ENCODE measurements at regions not wholly inside any gene's neighbourhood (a gene's known extent, or its start where the extent isn't known, plus 50 kb on each side); places are given as distances from the start of the nearest gene placed in this dataset.

GRCh38 chr10:76684968-76685367 lies 952.6 kb downstream of the KCNMA1 start:
- peaks cover 51% of the 10 kb centered on the region for H3K27me3 Mint-ChIP-seq (ENCODE audit: low read depth)
- no peak overlapping the region for H3K4me3 Mint-ChIP-seq
- no peak for DNase-seq (ENCODE audit: low spot score in 2 of 2, unreplicated experiment in 2 of 2)
- H3K27ac Mint-ChIP-seq, result no peak overlapping the region
- no peaks in the 10 kb centered on the region for H3K4me1 Mint-ChIP-seq
- peaks cover 11% of the 10 kb centered on the region for H3K9me3 Mint-ChIP-seq
- no peaks in the 10 kb centered on the region for H3K36me3 Mint-ChIP-seq
- no peak for TF ChIP-seq CTCF (IDR thresholded peaks at IDR 0.05; ENCODE audit: unreplicated experiment)

- no peaks in the 10 kb centered on the region for H3K36me3 Mint-ChIP-seq
- H3K27me3 Mint-ChIP-seq (ENCODE audit: low read depth), result peaks cover 71% of the 10 kb centered on the region
- H3K4me1 Mint-ChIP-seq, result no peaks in the 10 kb centered on the region
- no peak overlapping the region for H3K4me3 Mint-ChIP-seq
- DNase-seq (ENCODE audit: low spot score in 2 of 2, unreplicated experiment in 2 of 2), result no peak
- H3K9me3 Mint-ChIP-seq, result no peaks in the 10 kb centered on the region
- no peak overlapping the region for H3K27ac Mint-ChIP-seq
- TF ChIP-seq CTCF (IDR thresholded peaks at IDR 0.05; ENCODE audit: unreplicated experiment), result no peak
Measured at GRCh38 chr10:76681153-76681552, 956.5 kb downstream of the KCNMA1 start.

DNA sequence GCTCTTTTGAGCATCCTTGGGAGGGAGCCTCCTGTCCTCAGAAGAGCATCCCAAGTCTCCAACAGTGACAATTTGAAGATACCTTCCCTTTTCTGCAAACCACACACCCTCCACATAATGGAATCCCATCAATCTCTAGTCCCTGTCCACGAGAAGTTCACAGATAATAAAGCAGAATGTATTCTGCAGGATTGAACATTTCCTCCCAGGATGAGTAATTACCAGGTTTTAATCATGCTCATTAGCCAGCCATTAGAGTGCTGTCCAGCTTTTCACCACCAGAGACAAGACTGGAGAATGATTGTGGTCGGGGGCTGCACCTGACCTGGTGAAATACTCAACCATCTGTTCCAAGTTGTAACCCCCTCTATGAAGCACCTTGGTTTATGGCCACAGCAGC lies 958.6 kb downstream of the KCNMA1 start:
- Mint-ChIP-seq H3K36me3 (no peaks in the 10 kb centered on the region), H3K27ac (no peak overlapping the region), H3K9me3 (no peaks in the 10 kb centered on the region), H3K4me3 (no peak overlapping the region), H3K4me1 (no peaks in the 10 kb centered on the region), H3K27me3 (ENCODE audit: low read depth) (peaks cover 71% of the 10 kb centered on the region)
- DNase-seq (ENCODE audit: low spot score in 2 of 2, unreplicated experiment in 2 of 2), result no peak
- no peak for TF ChIP-seq CTCF (IDR thresholded peaks at IDR 0.05; ENCODE audit: unreplicated experiment)

DNA sequence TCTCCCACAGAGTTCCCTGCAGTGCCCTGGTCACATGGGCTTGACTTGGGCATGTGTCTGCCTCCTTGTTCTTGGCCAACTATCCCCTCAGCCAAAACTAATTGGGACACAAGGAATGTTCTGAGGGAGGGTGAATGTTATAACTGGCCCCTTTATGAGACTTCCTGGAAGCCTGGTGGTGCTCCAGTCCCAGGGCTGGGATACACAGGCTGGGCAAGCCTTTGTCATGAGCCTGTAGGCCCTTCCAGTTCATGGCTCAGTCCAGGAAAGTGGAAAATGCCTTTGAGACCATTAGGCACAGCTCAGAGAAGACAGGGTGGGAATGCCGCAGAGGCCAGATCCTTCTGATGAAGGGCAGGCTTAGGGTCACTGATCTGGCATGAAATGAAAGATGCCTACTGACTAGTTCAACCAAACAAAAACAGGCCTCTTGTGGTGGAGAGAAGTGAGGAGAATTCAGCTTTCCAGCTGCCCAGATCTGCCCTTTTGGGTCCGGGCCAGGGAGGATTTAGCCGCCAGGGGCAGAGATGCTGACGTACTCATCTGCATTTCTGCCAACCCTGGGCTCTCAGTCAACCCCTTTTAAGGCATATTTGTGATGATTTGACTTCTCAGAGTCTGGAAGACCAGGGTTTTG lies 961.5 kb downstream of the KCNMA1 start:
- Mint-ChIP-seq H3K27me3 (ENCODE audit: low read depth) (peaks cover 78% of the 10 kb centered on the region), H3K4me1 (no peaks in the 10 kb centered on the region), H3K4me3 (no peak overlapping the region), H3K9me3 (no peaks in the 10 kb centered on the region), H3K27ac (no peak overlapping the region), H3K36me3 (no peaks in the 10 kb centered on the region)
- TF ChIP-seq CTCF (IDR thresholded peaks at IDR 0.05; ENCODE audit: unreplicated experiment), result no peak
- DNase-seq (ENCODE audit: low spot score in 2 of 2, unreplicated experiment in 2 of 2), result no peak

DNA sequence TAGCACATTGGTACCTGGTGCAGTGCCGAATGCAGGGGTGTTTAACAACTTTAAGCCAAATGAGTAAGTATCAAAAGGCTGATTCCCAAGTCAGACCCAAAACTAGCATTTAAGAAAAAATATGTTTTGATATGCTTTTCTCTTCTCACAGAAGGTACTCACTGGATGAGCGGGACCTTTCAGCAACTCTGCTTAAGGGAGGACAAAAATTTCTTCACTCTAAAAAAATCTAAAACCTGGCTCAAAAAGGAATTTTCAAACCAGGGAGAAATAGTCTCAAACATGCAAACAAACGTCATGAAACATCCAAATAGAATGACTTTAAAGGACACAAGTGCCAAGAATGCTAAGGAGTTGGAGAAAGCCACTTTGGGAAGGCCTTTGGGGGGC lies 962.1 kb downstream of the KCNMA1 start:
- TF ChIP-seq CTCF (IDR thresholded peaks at IDR 0.05; ENCODE audit: unreplicated experiment), result no peak
- peaks cover 72% of the 10 kb centered on the region for H3K27me3 Mint-ChIP-seq (ENCODE audit: low read depth)
- peaks cover under 1% of the 10 kb centered on the region for H3K4me1 Mint-ChIP-seq
- H3K4me3 Mint-ChIP-seq, result no peak overlapping the region
- no peak overlapping the region for H3K27ac Mint-ChIP-seq
- H3K9me3 Mint-ChIP-seq, result no peaks in the 10 kb centered on the region
- no peak for DNase-seq (ENCODE audit: low spot score in 2 of 2, unreplicated experiment in 2 of 2)
- no peaks in the 10 kb centered on the region for H3K36me3 Mint-ChIP-seq
